GM12878 (cell line): ENCODE measurements at regions not wholly inside any gene's neighbourhood (a gene's known extent, or its start where the extent isn't known, plus 50 kb on each side); places are given as distances from the start of the nearest gene placed in this dataset.

Experiments
- BHLHE40 ChIP-seq, 2 experiments: fragments of 450-650 bp in 1 of 2; IDR thresholded peaks; 2 replicates each; pipeline ENCODE4 v1.6.1; 2011 to 2017; ENCODE audit warnings: low read depth in 2 of 2, borderline replicate concordance in 1 of 2, improper control_type of control experiment in 1 of 2, low read length in 1 of 2, mild to moderate bottlenecking in 1 of 2
- BRCA1 ChIP-seq: IDR thresholded peaks from 2 replicates; pipeline ENCODE4 v1.6.1; 2011; ENCODE audit warnings: low read depth, low read length, improper control_type of control experiment
- CHD2 ChIP-seq: IDR thresholded peaks from 2 replicates; pipeline ENCODE4 v1.6.1; 2011; ENCODE audit warnings: low read depth, low read length, improper control_type of control experiment, borderline replicate concordance
- CTCF ChIP-seq, 3 experiments: IDR thresholded peaks in 2 of 3; conservative IDR thresholded peaks in 1 of 3; 2 replicates each; pipeline ENCODE4 v1.5.1; 2011; ENCODE audit warnings: low read depth in 3 of 3, low read length in 3 of 3, mild to moderate bottlenecking in 3 of 3, control low read depth in 2 of 3, moderate library complexity in 2 of 3, inconsistent platforms in 1 of 3, mixed read lengths in 1 of 3; ENCODE audit not compliant: control insufficient read depth in 2 of 3, insufficient read depth in 1 of 3; ENCODE audit errors: extremely low read depth in 1 of 3
- FOXM1 ChIP-seq: IDR thresholded peaks from 2 replicates; pipeline ENCODE4 v1.6.1; 2012; ENCODE audit warnings: low read depth, mild to moderate bottlenecking, inconsistent platforms, low read length, moderate library complexity
- GABPA ChIP-seq: IDR thresholded peaks from 2 replicates; pipeline ENCODE4 v1.6.1; 2014; ENCODE audit warnings: antibody characterized with exemption, low read depth, mild to moderate bottlenecking, inconsistent platforms
- HDAC2 ChIP-seq: fragments of 200-600 bp; sonication (generic); IDR thresholded peaks from 2 replicates; pipeline ENCODE4 v1.6.1; 2017
- HSF1 ChIP-seq: fragments of 150-350 bp; IDR thresholded peaks from 2 replicates; pipeline ENCODE4 v1.6.1; 2014; ENCODE audit warnings: mild to moderate bottlenecking, low read depth, low read length
- KAT2A ChIP-seq: conservative IDR thresholded peaks from 2 replicates; pipeline ENCODE4 v1.6.1; 2011; ENCODE audit warnings: low read depth, low read length; ENCODE audit not compliant: control insufficient read depth
- MYC ChIP-seq: IDR thresholded peaks from 2 replicates; pipeline ENCODE4 v1.6.1; 2011; ENCODE audit warnings: mild to moderate bottlenecking, low read length, moderate library complexity, inconsistent platforms; ENCODE audit not compliant: insufficient read depth, insufficient replicate concordance, insufficient read length, severe bottlenecking
- NFIC ChIP-seq: IDR thresholded peaks from 2 replicates; pipeline ENCODE4 v1.6.1; 2012; ENCODE audit warnings: low read depth, mild to moderate bottlenecking, inconsistent platforms, low read length, moderate library complexity
- PKNOX1 ChIP-seq: fragments of 450-650 bp; IDR thresholded peaks from 2 replicates; pipeline ENCODE4 v1.6.1; 2016; ENCODE audit warnings: mild to moderate bottlenecking
- POU2F2 ChIP-seq: IDR thresholded peaks from 3 replicates; pipeline ENCODE4 v1.6.1; 2011; ENCODE audit warnings: low read depth, mild to moderate bottlenecking, low read length, borderline replicate concordance
- PRDM15 ChIP-seq: fragments of 450-650 bp; formaldehyde crosslinking; IDR thresholded peaks from 2 replicates; pipeline ENCODE4 v1.4.0; 2020; ENCODE audit warnings: mild to moderate bottlenecking, moderate library complexity
- RAD21 ChIP-seq: IDR thresholded peaks from 2 replicates; pipeline ENCODE4 v1.6.1; 2011; ENCODE audit warnings: mild to moderate bottlenecking, low read depth, low read length, moderate library complexity; ENCODE audit not compliant: insufficient read depth
- RB1 ChIP-seq: fragments of 450-650 bp; formaldehyde crosslinking; IDR thresholded peaks from 2 replicates; pipeline ENCODE4 v1.6.1; 2017; ENCODE audit warnings: mild to moderate bottlenecking, borderline replicate concordance
- TF ChIP-seq, protein P1 (sequence below): IDR thresholded peaks from 2 replicates; pipeline ENCODE4 v1.6.1; 2012; ENCODE audit warnings: low read length, inconsistent platforms

- TF ChIP-seq PRDM15 (CRISPR knock-in tag) (no peak), BHLHE40 (IDR thresholded peaks at IDR 0.05; ENCODE audit: borderline replicate concordance in 1 of 2, low read depth in 2 of 2, low read length in 1 of 2) (no peak), HSF1 (no peak), NFIC (no peak), FOXM1 (no peak), MYC (no peak), CTCF (IDR thresholded peaks at IDR 0.05 in 2 of 3, conservative IDR thresholded peaks at IDR 0.05 in 1 of 3; ENCODE audit: control insufficient read depth in 2 of 3, extremely low read depth in 1 of 3, insufficient read depth in 1 of 3, low read depth in 3 of 3, low read length in 3 of 3) (no peak), GABPA (no peak), POU2F2 (no peak), PKNOX1 (no peak), HDAC2 (no peak), BRCA1 (no peak), CHD2 (no peak), KAT2A (no peak), RAD21 (no peak), RB1 (no peak)
- TF ChIP-seq, protein P1, sequence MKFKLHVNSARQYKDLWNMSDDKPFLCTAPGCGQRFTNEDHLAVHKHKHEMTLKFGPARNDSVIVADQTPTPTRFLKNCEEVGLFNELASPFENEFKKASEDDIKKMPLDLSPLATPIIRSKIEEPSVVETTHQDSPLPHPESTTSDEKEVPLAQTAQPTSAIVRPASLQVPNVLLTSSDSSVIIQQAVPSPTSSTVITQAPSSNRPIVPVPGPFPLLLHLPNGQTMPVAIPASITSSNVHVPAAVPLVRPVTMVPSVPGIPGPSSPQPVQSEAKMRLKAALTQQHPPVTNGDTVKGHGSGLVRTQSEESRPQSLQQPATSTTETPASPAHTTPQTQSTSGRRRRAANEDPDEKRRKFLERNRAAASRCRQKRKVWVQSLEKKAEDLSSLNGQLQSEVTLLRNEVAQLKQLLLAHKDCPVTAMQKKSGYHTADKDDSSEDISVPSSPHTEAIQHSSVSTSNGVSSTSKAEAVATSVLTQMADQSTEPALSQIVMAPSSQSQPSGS, result no peak
Measured at GRCh38 chr6:125503181-125503580, 201.4 kb upstream of the HDDC2 start (continued).
